ENCODE measurements at regions not wholly inside any gene's neighbourhood (a gene's known extent, or its start where the extent isn't known, plus 50 kb on each side); places are given as distances from the start of the nearest gene placed in this dataset.

GRCh38 chr3:187952849-187953248 lies 201.1 kb upstream of the LPP start:
- TF ChIP-seq, protein P1, sequence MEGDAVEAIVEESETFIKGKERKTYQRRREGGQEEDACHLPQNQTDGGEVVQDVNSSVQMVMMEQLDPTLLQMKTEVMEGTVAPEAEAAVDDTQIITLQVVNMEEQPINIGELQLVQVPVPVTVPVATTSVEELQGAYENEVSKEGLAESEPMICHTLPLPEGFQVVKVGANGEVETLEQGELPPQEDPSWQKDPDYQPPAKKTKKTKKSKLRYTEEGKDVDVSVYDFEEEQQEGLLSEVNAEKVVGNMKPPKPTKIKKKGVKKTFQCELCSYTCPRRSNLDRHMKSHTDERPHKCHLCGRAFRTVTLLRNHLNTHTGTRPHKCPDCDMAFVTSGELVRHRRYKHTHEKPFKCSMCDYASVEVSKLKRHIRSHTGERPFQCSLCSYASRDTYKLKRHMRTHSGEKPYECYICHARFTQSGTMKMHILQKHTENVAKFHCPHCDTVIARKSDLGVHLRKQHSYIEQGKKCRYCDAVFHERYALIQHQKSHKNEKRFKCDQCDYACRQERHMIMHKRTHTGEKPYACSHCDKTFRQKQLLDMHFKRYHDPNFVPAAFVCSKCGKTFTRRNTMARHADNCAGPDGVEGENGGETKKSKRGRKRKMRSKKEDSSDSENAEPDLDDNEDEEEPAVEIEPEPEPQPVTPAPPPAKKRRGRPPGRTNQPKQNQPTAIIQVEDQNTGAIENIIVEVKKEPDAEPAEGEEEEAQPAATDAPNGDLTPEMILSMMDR (IDR thresholded peaks at IDR 0.05; ENCODE audit: low read depth, low read length, missing input control): no peak
- TF ChIP-seq EGR1 (IDR thresholded peaks at IDR 0.05; ENCODE audit: low read depth in 2 of 2) (no peak), YY1 (IDR thresholded peaks at IDR 0.05) (no peak)

Data from liver (tissue), 3 donors.